ENCODE measurements at regions not wholly inside any gene's neighbourhood (a gene's known extent, or its start where the extent isn't known, plus 50 kb on each side); places are given as distances from the start of the nearest gene placed in this dataset.
A peak's percentile ranks its signal among the peaks of the same experiment; 100 is the strongest.

DNA sequence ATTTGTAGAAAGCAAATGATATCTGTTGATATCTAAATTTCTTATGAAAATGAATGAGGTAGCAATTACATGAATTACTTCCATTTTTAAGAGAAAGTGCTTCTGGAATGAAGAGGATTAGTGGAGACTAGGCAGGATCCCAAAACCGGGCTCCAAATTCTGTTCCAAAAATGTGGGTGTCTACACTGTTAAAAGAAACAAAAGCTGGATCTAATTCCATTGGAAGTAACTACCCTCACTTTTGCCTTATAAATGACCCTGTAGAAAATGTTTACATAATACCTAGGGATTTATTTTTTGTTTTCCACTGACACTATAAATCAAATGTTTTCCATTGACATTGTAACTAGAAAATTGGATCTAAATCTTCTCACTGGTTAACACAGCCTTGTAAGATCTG lies 454.9 kb upstream of the JARID2 start:
- no peak for DNase-seq (ENCODE audit: low spot score)

DNA sequence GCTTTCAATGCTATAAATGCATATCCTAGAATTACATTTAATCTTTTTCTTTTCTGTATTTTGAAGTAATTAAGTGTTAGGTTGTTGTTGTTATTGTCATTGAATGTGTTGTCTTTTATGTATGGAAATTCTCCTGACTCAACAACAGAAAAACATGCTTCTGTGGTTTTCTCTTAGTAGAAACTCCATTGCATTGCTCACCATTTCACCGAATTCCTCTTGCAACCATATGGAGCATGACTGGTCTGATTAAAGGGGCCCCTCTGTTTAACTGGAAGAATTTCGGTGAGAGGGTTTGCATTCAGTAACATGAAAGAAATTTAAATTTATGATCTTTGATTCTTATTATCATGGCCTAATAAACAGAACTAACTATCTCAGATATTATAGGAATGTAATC lies 454.3 kb upstream of the JARID2 start:
- DNase-seq (ENCODE audit: low spot score) = no peak

DNA sequence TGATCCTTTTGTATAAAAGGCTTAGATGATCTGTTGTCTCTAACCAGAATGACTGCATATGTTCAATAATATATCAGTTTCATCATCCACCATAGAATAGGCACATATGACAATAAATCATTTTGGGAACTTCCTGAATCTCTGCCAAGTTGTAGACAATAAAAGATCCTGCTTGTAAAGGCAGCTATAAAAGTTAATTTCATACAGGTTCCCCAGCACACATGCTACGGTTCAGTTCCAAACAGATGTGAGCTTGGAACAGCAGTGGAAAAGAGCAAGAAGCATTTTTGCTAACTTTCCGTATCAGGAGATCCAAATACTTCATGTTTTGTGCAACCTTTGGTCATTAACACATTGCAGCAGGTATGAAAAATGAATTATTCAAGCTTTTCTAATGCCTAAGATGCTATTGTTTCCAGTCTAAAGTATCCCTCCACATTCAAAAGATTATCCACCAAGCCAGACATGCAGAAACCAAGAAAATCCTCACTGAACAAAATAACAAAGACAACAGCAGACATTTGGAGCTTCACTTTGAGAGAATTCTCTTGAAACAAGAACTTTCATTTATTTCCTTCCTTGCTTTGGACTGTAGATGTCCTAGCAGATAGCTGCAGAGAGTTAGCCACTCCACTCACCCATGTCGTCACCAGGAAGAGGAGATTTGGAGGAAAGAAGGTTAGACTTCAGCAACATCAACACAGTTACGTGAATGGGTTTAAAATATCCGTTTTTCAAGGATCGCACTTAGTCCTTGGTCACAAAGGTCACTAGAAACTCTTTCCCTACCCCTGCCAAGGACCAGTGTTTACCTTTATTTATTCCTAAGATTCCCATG lies 453.5 kb upstream of the JARID2 start:
- no peak for DNase-seq (ENCODE audit: low spot score)

DNA sequence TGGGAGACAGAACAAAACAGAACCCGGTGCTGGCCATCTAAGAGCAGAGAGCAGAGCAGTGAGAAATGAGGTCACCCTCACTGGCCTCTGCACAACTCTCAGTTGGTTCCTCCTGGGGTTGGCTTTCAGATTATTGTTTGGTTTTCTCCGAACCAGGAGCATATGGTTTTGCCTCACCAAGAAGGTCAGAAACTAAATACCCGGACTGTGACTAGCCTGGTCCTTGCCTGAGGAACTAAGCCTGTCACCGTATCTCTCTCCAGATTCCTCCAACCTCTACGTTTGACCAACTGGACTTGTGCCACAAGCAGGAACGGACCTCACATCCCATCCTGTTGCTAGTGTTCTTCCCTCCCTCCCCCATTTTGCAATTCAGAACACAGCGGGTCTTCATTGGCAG lies 450.4 kb upstream of the JARID2 start:
- no peak for DNase-seq (ENCODE audit: low spot score)

DNA sequence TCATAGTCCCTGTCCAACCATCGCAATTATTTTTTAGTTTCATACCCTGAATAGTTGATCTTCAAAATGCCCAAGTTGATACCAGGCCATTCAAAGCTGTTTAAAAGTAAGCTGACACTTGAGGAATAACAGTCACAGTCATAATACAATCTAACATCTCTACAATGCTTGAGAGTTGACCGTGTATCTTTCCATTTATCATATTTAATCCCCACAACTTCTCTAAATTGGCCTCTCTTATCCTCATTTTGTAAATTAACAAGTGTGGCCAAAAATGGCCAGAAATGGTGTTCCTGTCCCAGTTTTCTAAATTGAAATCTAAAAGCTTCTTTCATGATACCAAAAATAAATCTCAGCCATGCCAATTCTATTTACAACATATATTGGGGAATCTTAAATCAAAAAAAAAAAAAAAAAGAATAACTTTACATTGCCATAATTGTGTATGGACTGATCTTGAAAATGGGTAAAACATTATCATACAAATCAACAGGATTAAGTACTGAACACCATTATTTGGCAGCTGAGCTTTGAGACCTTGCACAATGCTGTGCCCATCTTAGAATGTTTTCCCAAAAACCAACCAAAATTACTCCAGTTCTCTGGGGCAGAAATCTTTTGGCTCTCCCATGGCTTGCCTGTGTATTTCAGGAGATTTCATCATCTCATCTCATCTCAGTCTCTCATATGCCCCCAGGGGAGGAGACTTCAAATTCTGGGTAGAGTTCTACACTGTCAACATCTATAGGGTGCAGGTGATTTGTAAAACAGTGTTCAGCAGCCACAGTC lies 448.7 kb upstream of the JARID2 start:
- no peak for DNase-seq (ENCODE audit: low spot score)

DNA sequence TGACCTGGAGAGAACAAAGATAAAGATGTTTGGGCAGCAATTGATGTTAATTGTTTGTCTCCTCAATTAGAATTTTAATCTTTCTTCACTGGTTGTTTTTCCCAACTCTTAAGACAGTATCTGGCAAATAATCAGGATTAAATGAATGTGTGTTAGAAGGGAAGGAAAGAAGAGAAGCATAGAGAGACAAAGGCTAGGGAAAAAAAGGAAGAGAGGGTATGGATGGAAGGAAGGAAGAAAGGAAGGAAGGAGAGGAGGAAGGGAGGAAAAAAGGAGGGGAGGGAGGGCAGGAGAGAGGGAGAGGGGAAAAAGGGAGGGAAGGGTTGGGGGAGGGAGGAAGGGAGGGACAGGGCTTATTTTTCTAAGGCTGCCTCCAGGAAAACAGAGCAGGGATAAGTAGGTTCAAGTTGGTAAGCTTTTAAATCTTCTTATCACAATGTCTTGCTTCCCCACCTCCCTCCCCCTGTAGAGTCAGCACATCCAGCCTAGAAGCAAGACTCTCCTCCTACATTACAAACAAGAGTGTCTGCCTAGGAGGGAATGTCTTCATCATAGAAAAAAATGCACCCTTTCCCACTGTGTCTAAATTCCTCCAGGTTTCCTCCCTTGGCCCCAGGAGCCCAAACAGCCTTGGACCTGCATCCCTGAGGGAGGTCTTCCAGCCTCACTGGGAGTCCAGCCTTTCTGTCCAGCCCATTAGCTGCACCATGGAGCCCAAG lies 447.8 kb upstream of the JARID2 start:
- no peak for DNase-seq (ENCODE audit: low spot score)

DNA sequence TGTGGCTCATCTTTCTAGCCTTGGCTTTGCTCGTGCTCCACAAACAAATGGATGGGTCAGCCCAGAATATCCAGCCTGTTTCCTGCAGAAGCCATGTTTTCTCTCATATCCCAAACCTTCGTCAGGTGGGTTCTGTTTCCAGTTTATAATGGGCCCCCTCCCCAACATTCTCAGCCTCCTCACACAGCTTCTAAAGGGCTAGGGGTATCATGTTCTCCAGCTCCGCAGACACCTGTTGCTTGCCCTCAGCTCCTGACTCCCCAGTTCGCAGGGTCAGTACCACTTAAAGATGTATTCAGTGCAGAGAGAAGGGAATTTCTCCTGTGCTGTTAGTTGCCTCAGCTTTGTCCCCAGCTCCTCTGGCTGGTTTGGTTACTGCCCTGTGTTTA lies 447.3 kb upstream of the JARID2 start:
- no peak for DNase-seq (ENCODE audit: low spot score)

DNA sequence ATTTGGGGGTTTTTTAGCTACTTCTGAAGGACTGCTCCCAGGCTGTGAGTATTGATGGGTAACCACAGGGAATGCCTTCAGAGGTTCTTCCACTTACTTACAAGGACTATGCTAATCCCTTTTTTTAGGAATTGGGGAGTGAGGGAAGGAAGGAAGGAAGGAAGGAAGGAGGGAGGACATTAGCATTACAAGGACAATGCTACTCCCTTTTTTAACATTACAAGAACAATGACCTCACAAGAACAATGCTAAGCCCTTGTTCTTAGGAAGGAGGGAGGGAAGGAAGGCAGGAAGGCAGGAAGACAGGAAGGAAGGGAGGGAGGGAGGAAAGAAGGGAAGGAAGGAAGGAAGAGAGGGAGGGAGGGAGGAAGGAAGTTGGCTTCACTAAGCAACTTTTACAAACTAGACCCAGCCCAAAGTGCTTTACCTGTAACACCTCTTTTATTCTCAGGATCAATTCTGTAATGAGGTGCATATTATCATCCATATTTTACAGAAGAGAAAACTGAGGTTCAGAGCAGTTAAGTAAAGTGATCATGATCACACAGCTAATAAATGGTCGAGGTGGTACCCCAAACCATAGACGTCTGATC lies 446.8 kb upstream of the JARID2 start:
- no peak for DNase-seq (ENCODE audit: low spot score)

DNA sequence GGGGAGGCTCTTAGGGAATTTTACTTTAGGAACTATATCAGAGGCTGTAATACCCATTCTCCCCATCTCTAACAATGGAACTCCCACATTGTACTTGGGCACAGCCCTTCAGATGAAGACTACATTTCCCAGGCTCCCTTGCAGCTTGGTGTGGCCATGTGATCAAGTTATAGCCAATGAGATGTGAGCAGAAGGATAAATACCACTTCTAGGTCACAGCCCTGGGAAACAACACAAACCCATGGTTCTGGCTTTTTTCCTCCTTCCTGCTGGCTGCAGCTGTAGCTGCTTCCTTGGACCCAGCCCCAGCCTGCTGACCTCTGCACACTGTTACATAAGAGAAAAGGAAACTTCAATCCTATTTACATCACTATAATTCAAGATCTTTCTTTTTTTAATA lies 445.9 kb upstream of the JARID2 start:
- peak; percentile 41 for DNase-seq (ENCODE audit: low spot score)

DNA sequence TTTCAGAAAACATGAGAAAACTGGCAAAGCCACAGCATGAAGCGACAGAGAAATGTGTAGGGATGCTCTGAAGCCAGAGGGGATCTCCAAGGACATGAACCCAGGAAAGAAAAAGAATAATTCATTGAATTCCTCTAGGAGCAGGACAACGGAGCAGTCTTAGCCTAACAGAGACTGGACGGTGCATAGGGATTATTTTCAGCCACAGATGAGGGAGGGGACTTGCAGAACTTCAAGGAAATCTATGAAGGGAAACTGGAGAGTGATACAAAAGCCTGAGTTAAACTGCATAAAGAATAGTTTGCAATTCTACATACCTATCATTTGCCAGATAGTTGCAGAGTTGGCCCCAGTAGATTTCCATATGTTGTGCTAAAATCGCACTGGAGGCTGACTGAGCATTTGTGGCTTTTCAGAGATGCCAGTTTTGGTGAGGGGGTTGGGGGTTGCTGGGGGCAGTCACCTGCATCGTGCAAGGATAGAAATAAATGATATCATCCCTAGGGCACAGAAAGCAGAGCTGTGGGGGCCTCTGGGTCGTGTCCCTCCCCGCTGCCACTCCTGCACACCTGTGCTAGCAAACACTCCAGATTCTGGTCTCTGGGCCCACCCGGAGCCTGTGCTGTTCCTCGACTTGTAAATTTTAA lies 443.2 kb upstream of the JARID2 start:
- DNase-seq (ENCODE audit: low spot score) = no peak

DNA sequence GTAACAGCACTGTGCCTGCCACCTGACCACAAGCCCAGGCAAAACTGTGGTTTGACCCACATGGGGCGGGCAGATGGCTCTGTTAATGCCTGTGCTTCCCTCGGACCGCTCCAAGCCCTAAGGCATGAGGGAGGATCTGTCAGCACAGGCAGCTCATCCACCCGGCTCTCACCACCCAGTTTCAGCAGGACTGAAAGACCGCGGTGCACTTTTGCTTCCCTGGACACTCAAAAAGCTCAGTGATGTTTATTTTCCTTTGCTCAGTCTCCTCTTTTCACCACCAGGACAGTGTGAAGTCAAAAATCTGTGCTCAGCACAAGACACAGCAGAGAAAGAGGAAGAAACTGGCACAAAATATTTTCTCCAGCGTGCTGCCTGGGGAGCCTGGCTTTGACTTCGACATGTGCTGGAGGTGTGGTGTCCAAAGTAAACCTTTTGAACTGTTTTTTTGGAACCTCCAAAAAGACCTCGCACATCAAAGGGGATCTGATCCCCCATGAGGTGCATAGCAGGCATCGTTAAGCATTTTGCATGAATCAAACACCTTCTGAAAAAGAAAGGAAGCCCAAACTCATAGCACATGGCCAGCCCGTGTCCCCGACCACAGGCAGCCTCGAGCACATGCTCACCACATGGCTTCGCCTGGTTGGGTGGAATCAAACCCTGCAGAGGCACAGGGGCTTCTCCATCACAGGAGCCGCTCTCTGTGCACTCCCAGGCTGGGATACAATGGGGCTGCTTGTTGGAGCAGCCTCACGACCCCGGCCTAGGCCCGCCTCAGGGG lies 441.7 kb upstream of the JARID2 start:
- DNase-seq (ENCODE audit: low spot score) = no peak

DNA sequence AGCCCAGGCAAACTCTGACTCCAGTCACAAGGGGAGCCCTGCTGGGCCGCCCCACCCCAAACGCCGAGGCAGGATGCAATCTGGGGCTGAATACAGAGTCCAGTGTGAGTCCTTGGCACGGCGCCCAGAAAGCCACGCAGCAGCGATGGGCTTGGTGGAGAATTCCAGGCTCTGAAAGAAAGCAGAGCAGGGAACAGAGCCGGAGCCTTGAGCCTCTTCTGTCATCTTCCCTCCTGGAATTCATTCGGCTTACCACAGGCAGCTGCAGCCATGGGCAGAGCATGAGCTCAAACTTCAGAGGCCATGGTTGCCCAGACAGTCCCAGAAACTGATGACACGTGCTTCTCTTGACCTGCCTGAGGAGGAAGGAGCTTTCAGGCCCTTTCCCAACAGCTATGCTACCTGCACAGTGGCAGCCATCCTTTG lies 441.1 kb upstream of the JARID2 start:
- no peak for DNase-seq (ENCODE audit: low spot score)

DNA sequence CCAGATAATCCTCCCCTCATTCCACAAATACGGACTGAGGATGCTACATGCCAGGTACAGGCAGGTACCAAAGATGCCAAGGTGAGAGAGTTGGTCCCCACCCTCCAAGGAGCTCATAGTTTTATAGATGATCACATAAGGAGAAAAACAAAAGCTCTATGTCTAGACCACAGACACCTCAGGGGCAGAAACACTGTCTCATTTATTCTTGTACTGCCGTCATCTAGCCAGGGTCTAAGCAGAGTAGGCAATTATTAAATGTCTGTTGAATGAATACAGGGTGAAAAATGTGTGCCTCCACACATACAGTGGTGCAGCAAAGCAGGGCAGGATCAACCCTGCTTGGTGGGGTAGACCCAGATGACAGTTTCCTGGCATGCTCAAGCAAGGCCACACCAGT lies 439.8 kb upstream of the JARID2 start:
- DNase-seq (ENCODE audit: low spot score) = no peak

DNA sequence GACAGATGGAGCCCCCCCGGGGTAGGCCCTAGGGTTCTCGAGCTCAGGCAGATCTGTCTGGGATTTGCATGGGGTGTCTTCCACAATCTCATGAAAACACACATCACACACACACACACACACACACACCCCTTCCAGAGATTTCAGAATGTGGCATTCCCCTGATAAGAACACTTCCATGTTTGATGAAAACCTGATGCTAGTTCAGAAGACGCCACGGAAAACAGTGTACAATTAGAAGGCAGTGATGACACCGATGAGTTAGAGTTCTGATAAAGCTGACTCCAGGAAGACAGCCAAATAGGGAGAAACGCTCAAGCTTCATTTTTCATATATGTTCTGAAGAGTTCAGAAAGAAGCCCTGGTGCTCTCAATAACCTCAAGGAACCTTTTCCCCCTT lies 438.7 kb upstream of the JARID2 start:
- no peak for DNase-seq (ENCODE audit: low spot score)

DNA sequence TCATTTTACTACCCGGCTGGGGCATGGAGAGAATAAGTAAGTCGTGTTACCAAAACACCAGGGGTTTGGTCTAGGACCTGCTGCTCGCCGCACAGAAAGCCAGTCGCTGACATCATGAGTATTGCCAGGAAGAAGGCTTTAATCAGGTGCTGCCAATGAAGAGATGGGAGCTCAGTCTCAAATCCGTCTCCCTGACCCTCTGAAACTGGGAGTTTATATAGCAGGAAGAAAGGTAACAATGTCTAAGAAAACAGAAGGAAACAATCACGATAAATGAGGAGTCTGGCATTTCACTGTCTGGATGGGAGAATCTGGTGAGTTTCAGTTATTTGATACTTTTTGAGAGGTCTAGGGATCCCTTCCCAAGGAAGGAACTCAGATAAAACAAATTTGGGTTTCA lies 437.9 kb upstream of the JARID2 start:
- DNase-seq (ENCODE audit: low spot score) = no peak

DNA sequence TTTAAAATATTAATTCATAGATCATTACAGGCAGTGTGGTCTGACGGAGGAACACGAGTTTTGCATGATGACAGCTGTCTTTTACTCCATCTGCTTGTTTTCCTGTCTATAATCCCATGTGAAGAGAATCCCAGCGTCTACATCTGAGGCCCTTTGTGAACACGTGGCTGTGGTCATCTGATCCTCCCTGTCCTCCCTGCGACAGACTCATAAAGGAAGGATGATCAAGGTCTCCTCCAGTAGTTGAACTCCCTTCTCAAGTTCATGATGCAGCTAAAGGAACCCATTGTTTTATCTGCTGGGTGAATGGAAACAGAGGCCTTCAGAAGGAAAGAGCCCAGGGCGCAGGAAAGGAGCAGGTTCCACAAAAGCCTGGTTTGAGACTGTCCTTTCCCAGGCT lies 435.8 kb upstream of the JARID2 start:
- DNase-seq (ENCODE audit: low spot score) = no peak

DNA sequence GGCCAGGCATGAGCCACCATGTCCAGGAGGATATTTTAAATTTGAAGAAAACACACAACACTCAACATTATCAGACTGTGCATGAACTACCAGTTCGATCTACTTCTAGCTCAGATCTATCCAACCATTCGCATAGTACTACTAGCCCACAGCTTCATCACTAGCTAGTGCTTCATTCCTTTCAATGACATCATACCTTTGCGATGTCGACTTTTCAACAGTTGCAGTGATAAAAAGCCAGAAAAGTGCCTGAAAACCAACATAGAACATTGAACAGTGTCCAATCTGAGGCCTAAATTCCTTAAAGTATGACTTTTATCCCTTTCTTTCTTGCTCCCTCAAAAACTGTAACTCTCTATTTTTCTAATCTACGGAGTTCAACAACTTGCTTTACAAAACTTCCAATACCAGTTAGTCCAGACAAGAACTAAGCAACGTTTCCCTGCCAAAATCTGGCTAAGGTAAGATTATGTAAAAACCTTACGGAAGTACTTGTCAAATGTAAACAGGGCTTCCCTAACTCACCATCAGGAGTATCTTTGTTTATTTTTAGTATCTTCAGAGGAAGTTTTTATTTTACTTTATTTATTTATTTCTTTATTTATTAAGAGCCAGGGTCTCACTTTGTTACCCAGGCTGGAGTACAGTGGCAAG lies 434.0 kb upstream of the JARID2 start:
- no peak for DNase-seq (ENCODE audit: low spot score)

DNA sequence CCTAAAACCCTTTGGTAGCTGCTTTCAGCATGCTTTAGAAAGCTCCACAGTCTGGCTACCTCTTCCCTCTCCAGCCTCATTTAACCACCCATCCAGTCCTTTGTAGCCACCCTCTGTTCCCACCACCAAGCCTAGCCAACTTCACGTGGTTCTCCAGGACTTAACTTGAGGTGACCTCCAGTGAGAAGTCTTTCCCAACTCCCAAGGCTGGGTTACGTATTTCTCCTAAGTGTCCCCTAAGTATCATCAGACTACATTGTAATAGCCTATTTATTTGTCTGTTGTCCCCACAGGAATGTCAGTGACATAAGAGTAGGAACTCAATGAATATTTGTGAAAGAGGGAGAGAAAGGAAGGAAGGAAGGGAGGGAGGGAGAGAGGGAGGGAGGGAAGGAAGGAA lies 431.9 kb upstream of the JARID2 start:
- no peak for DNase-seq (ENCODE audit: low spot score)

DNA sequence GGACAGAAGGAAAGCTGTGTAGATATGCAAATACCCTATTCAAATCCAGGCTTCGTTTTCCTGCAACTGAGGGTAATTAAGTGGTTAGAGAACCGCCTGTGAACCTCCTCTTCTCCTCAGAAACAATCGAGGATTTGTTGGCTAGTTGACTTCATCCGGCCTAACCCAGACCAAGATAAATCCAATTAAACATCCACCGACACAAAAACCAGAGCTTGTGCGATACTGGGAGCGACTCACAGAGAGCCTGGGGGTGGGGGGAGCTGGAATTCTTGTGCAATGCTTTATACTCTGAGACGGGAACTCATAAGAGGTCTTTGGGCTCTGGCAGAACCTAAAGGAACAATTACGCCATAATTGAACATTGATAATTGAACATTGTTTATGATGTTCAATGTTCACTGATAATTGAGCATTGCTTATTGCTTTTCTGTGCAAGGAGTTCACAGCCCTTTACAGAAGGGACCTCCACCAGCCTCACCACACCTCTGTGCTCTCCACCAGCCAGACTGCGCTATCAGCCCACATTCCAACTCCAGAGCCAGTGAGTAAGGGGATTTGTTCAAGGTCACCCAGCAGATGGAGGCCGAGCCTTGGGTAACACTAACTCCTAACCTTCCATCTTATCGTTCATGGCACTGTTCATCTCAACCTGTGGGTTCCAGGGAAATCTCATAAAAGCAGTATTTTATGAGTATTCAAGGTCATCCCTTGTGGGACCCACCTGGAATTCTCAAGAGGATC lies 429.6 kb upstream of the JARID2 start:
- no peak for DNase-seq (ENCODE audit: low spot score)

DNA sequence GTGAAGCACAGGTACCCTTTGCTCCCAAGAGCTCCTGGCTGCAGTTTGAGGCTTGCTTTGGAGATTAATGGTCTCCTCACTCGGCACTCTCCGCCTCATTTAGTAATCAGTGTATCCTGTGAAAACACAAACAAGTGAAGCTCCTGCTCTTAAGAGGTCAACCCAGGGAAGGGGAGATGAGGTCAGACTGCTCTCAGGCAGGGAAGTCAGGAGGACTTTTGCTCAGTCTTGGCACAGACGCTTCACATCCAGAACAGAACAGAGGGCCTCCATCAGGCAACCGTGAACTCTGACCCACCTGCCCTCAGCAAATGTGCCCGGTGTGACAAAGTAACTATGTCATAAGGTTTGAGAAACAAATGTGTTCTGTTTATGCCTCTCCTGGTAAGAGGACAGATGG lies 428.8 kb upstream of the JARID2 start:
- no peak for DNase-seq (ENCODE audit: low spot score)

Data from CD4-positive, alpha-beta T cell treated with Interleukin-2 at 100 ng/mL for 4 hours (primary cell).